K562 (cell line): ENCODE measurements at regions not wholly inside any gene's neighbourhood (a gene's known extent, or its start where the extent isn't known, plus 50 kb on each side); places are given as distances from the start of the nearest gene placed in this dataset.

Experiments used
- ATAC-seq: fragments of 200-7000 bp; cut with Tn5 transposase; 3 replicates; pipeline ENCODE4 v1.9.1; 2020; ENCODE audit warnings: moderate library complexity
- BruUV-seq: library from RNA; stranded (reverse); fragments of 400-500 nt; replicated peaks from 2 replicates; lab custom pipeline; 2021; lab: Mats Ljungman, UMichigan
- CTCF ChIA-PET: fragments of 300-600 bp; formaldehyde crosslinking; extraction: SDS; loops from one replicate; lab custom pipeline; 2021; ENCODE audit warnings: low intra/inter-chr PET ratio; lab: Yijun Ruan, JAX
- POLR2A ChIA-PET: fragments of 300-600, 350-650 bp; sonication (Branson Sonifier 250); formaldehyde crosslinking; extraction: SDS; loops from one replicate; lab custom pipeline; 2021; ENCODE audit warnings: antibody characterized with exemption, inconsistent platforms; lab: Yijun Ruan, JAX
- DNase-seq, 4 experiments: peaks; one replicate each; pipeline versions ENCODE4 v3.0.0 to v3.0.0-alpha.2; 2011 to 2018; ENCODE audit warnings: low spot score in 3 of 4, mixed read lengths in 3 of 4; ENCODE audit errors: extremely low read depth in 1 of 4
- FAIRE-seq: peaks from 2 replicates; lab custom pipeline; 2011; peaks lifted over from hg19 to GRCh38; lab: Jason Lieb, UNC
- H2AFZ ChIP-seq: 2 replicates; pipeline ENCODE4 v1.6.0; 2011; ENCODE audit warnings: low read depth, low read length, control low read depth, inconsistent platforms
- H3K27ac ChIP-seq: fragments of 200-600 bp; 3 replicates; pipeline ENCODE4 v1.8.0; 2011; ENCODE audit warnings: low read depth, mild to moderate bottlenecking, control low read depth, inconsistent platforms, low read length, moderate library complexity, mixed read lengths; ENCODE audit errors: extremely low read depth
- H3K27me3 ChIP-seq, 2 experiments: fragments of 300-600 bp in 1 of 2; 2 replicates in 1 of 2; 3 replicates in 1 of 2; pipeline versions ENCODE4 v1.6.0 to v1.8.0; 2011; ENCODE audit warnings: inconsistent platforms in 2 of 2, low read length in 2 of 2, mild to moderate bottlenecking in 1 of 2, mixed read lengths in 1 of 2, moderate library complexity in 1 of 2; ENCODE audit not compliant: control insufficient read depth in 2 of 2, insufficient read depth in 2 of 2
- H3K36me3 ChIP-seq: fragments of 300-600 bp; 3 replicates; pipeline ENCODE4 v1.8.0; 2011; ENCODE audit warnings: mild to moderate bottlenecking, low read length, inconsistent platforms; ENCODE audit not compliant: control insufficient read depth, insufficient read depth
- H3K4me1 ChIP-seq, 2 experiments: fragments of 200-600 bp in 1 of 2; replicated peaks in 1 of 2; 2 replicates in 1 of 2; 3 replicates in 1 of 2; pipeline versions ENCODE4 v1.5.1 to v1.8.0; 2011; ENCODE audit warnings: inconsistent platforms in 2 of 2, low read length in 2 of 2, mild to moderate bottlenecking in 1 of 2, mixed read lengths in 1 of 2, moderate library complexity in 1 of 2; ENCODE audit not compliant: control insufficient read depth in 2 of 2, insufficient read depth in 2 of 2
- H3K4me2 ChIP-seq: 2 replicates; pipeline ENCODE4 v1.6.1; 2011; ENCODE audit warnings: low read length, control low read depth, inconsistent platforms, mixed read lengths; ENCODE audit not compliant: insufficient read depth
- H3K4me3 ChIP-seq: fragments of 200-600 bp; sonication (generic), shearing (Covaris generic); 2 replicates; pipeline ENCODE4 v1.5.1; 2016; ENCODE audit warnings: control low read depth, inconsistent platforms
- H3K79me2 ChIP-seq: fragments of 200-600 bp; 3 replicates; pipeline ENCODE4 v1.8.0; 2011; ENCODE audit warnings: low read length, inconsistent platforms; ENCODE audit not compliant: control insufficient read depth, insufficient read depth
- H3K9ac ChIP-seq, 2 experiments: 2 replicates each; pipeline versions ENCODE4 v1.6.0 to v1.6.1; 2011; ENCODE audit warnings: low read depth in 2 of 2, low read length in 2 of 2, control low read depth in 1 of 2, inconsistent platforms in 1 of 2, mild to moderate bottlenecking in 1 of 2, mixed read lengths in 1 of 2; ENCODE audit not compliant: insufficient read depth in 1 of 2
- H3K9me1 ChIP-seq: one replicate; pipeline ENCODE4 v1.6.0; 2011; ENCODE audit warnings: inconsistent platforms, mild to moderate bottlenecking, low read length, moderate library complexity; ENCODE audit not compliant: control insufficient read depth, insufficient read depth
- H3K9me3 ChIP-seq: replicated peaks from 2 replicates; pipeline ENCODE4 v1.5.1; 2011; ENCODE audit warnings: low read depth, low read length, inconsistent platforms; ENCODE audit not compliant: control insufficient read depth, insufficient read depth
- H4K20me1 ChIP-seq: replicated peaks from 2 replicates; pipeline ENCODE4 v1.6.1; 2011; ENCODE audit warnings: low read length, inconsistent platforms, mixed read lengths; ENCODE audit not compliant: control insufficient read depth, insufficient read depth
- HINFP ChIP-seq: fragments of 450-650 bp; conservative IDR thresholded peaks from 2 replicates; pipeline ENCODE4 v1.6.1; 2016; ENCODE audit warnings: missing genetic modification characterization, low read depth, mild to moderate bottlenecking, control low read depth, missing compliant biosample characterization
- NCOA1 ChIP-seq: fragments of 450-650 bp; IDR thresholded peaks from 2 replicates; pipeline ENCODE4 v1.6.1; 2016; ENCODE audit warnings: low read depth
- PPARD ChIP-seq: fragments of 250-450 bp; sonication (Bioruptor Pico); IDR thresholded peaks from 2 replicates; pipeline ENCODE4 v1.8.0; 2022; ENCODE audit warnings: inconsistent platforms, mild to moderate bottlenecking, moderate library complexity
- RBBP5 ChIP-seq: fragments of 200-600 bp; sonication (generic); IDR thresholded peaks from 2 replicates; pipeline ENCODE4 v1.6.1; 2012; ENCODE audit warnings: borderline replicate concordance, mild to moderate bottlenecking, low read length, control low read depth, inconsistent platforms; ENCODE audit not compliant: insufficient read depth, poor library complexity, severe bottlenecking
- RBM22 ChIP-seq: fragments of 200-400 bp; formaldehyde crosslinking; IDR thresholded peaks from 2 replicates; pipeline ENCODE4 v1.6.1; 2018; ENCODE audit warnings: low read length, low read depth; ENCODE audit not compliant: poor library complexity, severe bottlenecking
- SOX6 ChIP-seq: fragments of 450-650 bp; IDR thresholded peaks from 2 replicates; pipeline ENCODE4 v1.6.1; 2014; ENCODE audit warnings: mild to moderate bottlenecking
- ZBTB12 ChIP-seq: fragments of 250-450 bp; sonication (Bioruptor Pico); IDR thresholded peaks from 2 replicates; pipeline ENCODE4 v1.4.0; 2020
- WGBS: fragments of 100-300 bp; shearing (Covaris generic); methylation state at CpG from one replicate; pipeline ENCODE4 v1.1.6; 2016; ENCODE audit warnings: low coverage, mixed read lengths; ENCODE audit not compliant: insufficient coverage; ENCODE audit errors: missing lambda C conversion rate; 5-methylcytosine and 5-hydroxymethylcytosine counted together
- in situ Hi-C: fragments of 300-500 bp; cut with MboI; formaldehyde crosslinking; loops from 4 replicates; pipeline ENCODE4 v1.15.0; 2018; ENCODE audit warnings: inconsistent platforms, mixed read lengths
- intact Hi-C: fragments of 100-400 bp; cut with micrococcal nuclease; formaldehyde crosslinking; loops from 2 replicates; pipeline ENCODE4 v1.14.2; 2022

- no peak for TF ChIP-seq ZBTB12 (CRISPR knock-in tag)
- no peak for TF ChIP-seq NCOA1
- TF ChIP-seq SOX6 = no peak
- TF ChIP-seq RBBP5 = no peak
- no peak for TF ChIP-seq HINFP (tag)
- TF ChIP-seq PPARD = no peak
Observed at GRCh38 chr2:76672798-76673197, 849.4 kb downstream of the LRRTM4 start (continued).

GRCh38 chr2:76669966-76670465 lies 852.2 kb downstream of the LRRTM4 start:
- in situ Hi-C loops (no loop called here), intact Hi-C loops (no loop called here)
- no peak overlapping the region for H3K4me2 ChIP-seq
- no peak overlapping the region for H3K9ac ChIP-seq
- FAIRE-seq = no peak
- no peak overlapping the region for H3K4me3 ChIP-seq
- H3K4me1 ChIP-seq = no peaks in the 10 kb centered on the region
- ChIA-PET CTCF (no interaction called here), POLR2A (no interaction called here)
- ATAC-seq = no peak
- H3K36me3 ChIP-seq = no peaks in the 10 kb centered on the region
- no peaks in the 10 kb centered on the region for H3K79me2 ChIP-seq
- H3K9me1 ChIP-seq = no peaks in the 10 kb centered on the region
- no peaks in the 10 kb centered on the region for H3K27me3 ChIP-seq
- BruUV-seq = no TSS peak
- DNase-seq = no peak
- no peak for TF ChIP-seq RBM22
- WGBS = 0% methylated on average over 3 of the region's 3 CpGs
- no peak overlapping the region for H2AFZ ChIP-seq
- H3K27ac ChIP-seq = no peak overlapping the region
- H4K20me1 ChIP-seq = no peaks in the 10 kb centered on the region
- no peaks in the 10 kb centered on the region for H3K9me3 ChIP-seq
